IMR-90 (cell line): ENCODE measurements at regions not wholly inside any gene's neighbourhood (a gene's known extent, or its start where the extent isn't known, plus 50 kb on each side); places are given as distances from the start of the nearest gene placed in this dataset.

Experiments used
- CTCF ChIP-seq: conservative IDR thresholded peaks from 2 replicates; pipeline ENCODE4 v1.5.1; 2012; ENCODE audit warnings: mild to moderate bottlenecking, low read depth, low read length, improper control_type of control experiment
- MAFK ChIP-seq: IDR thresholded peaks from 2 replicates; pipeline ENCODE4 v1.6.1; 2012; ENCODE audit warnings: low read depth, low read length, improper control_type of control experiment

- no peak for TF ChIP-seq CTCF
- TF ChIP-seq MAFK, result no peak
Measured at GRCh38 chr4:24403265-24403664, 181.1 kb downstream of the DHX15 start.
